Keratinocyte (primary cell): ENCODE measurements at regions not wholly inside any gene's neighbourhood (a gene's known extent, or its start where the extent isn't known, plus 50 kb on each side); places are given as distances from the start of the nearest gene placed in this dataset.
A peak's percentile ranks its signal among the peaks of the same experiment; 100 is the strongest.

ENCODE experiments used
- DNase-seq: peaks from one replicate; pipeline ENCODE4 v3.0.0-alpha.2; 2011; ENCODE audit warnings: low read depth, missing footprints, low spot score
- FAIRE-seq: peaks from 2 replicates; lab custom pipeline; 2011; peaks lifted over from hg19 to GRCh38; lab: Jason Lieb, UNC
- H2AFZ ChIP-seq: 2 replicates; pipeline ENCODE4 v1.6.0; 2012; ENCODE audit warnings: low read length, control low read depth, inconsistent platforms; ENCODE audit not compliant: control insufficient read depth
- H3K27ac ChIP-seq: 2 replicates; pipeline ENCODE4 v1.5.1; 2011; ENCODE audit warnings: low read length; ENCODE audit not compliant: control insufficient read depth, insufficient read depth
- H3K27me3 ChIP-seq: 3 replicates; pipeline ENCODE4 v1.6.0; 2011; ENCODE audit warnings: low read length; ENCODE audit not compliant: control insufficient read depth, insufficient read depth; ENCODE audit errors: extremely low read depth
- H3K36me3 ChIP-seq, 2 experiments: 2 replicates in 1 of 2; 3 replicates in 1 of 2; pipeline ENCODE4 v1.5.1; 2011; ENCODE audit warnings: low read length in 2 of 2, mild to moderate bottlenecking in 1 of 2; ENCODE audit not compliant: control insufficient read depth in 2 of 2, insufficient read depth in 2 of 2; ENCODE audit errors: extremely low read depth in 1 of 2
- H3K4me1 ChIP-seq: 3 replicates; pipeline ENCODE4 v1.5.1; 2011; ENCODE audit warnings: low read length; ENCODE audit not compliant: control insufficient read depth, insufficient read depth; ENCODE audit errors: extremely low read depth
- H3K4me2 ChIP-seq: 3 replicates; pipeline ENCODE4 v1.6.0; 2011; ENCODE audit warnings: low read depth, low read length; ENCODE audit not compliant: control insufficient read depth, insufficient read depth; ENCODE audit errors: extremely low read depth
- H3K4me3 ChIP-seq, 3 experiments: fragments of 200-600 bp in 1 of 3; sonication (generic) in 1 of 3; 2 replicates in 2 of 3; 3 replicates in 1 of 3; pipeline ENCODE4 v1.5.1; 2011 to 2016; ENCODE audit warnings: low read length in 3 of 3, mild to moderate bottlenecking in 3 of 3, control low read depth in 2 of 3, inconsistent platforms in 1 of 3, low read depth in 1 of 3, mixed read lengths in 1 of 3, mixed run types in 1 of 3, moderate library complexity in 1 of 3; ENCODE audit not compliant: control insufficient read depth in 2 of 3, insufficient read depth in 2 of 3; ENCODE audit errors: extremely low read depth in 1 of 3
- H3K79me2 ChIP-seq: 2 replicates; pipeline ENCODE4 v1.6.0; 2012; ENCODE audit warnings: low read length; ENCODE audit not compliant: control insufficient read depth, insufficient read depth
- H3K9ac ChIP-seq: 3 replicates; pipeline ENCODE4 v1.6.0; 2011; ENCODE audit warnings: low read length; ENCODE audit not compliant: control insufficient read depth, insufficient read depth; ENCODE audit errors: extremely low read depth
- H3K9me1 ChIP-seq: 3 replicates; pipeline ENCODE4 v1.6.0; 2011; ENCODE audit warnings: low read length; ENCODE audit not compliant: control insufficient read depth, insufficient read depth; ENCODE audit errors: extremely low read depth
- H3K9me3 ChIP-seq: 2 replicates; pipeline ENCODE4 v1.5.1; 2012; ENCODE audit warnings: low read depth, low read length; ENCODE audit not compliant: control insufficient read depth
- H4K20me1 ChIP-seq: 3 replicates; pipeline ENCODE4 v1.6.0; 2011; ENCODE audit warnings: low read length; ENCODE audit not compliant: control insufficient read depth, insufficient read depth; ENCODE audit errors: extremely low read depth
- CTCF ChIP-seq, 3 experiments: IDR thresholded peaks in 1 of 3; conservative IDR thresholded peaks in 1 of 3; optimal IDR thresholded peaks in 1 of 3; 2 replicates in 2 of 3; 3 replicates in 1 of 3; pipeline versions ENCODE3 to v1.5.1; 2011; ENCODE audit warnings: low read length in 3 of 3, mild to moderate bottlenecking in 3 of 3, moderate library complexity in 2 of 3, control low read depth in 1 of 3, inconsistent platforms in 1 of 3; ENCODE audit not compliant: insufficient read depth in 2 of 3; ENCODE audit errors: extremely low read depth in 1 of 3
- EZH2 ChIP-seq: IDR thresholded peaks from one replicate; pipeline ENCODE4 v1.6.1; 2012; ENCODE audit warnings: inconsistent platforms, mild to moderate bottlenecking, low read length, moderate library complexity
- dilution Hi-C: fragments of 300-500 bp; cut with MboI; formaldehyde crosslinking; loops from one replicate; pipeline ENCODE4 v1.7.0; 2020; ENCODE audit warnings: low sequenced_read_pairs; ENCODE audit not compliant: extremely low pct_ligation_motif_present

DNA sequence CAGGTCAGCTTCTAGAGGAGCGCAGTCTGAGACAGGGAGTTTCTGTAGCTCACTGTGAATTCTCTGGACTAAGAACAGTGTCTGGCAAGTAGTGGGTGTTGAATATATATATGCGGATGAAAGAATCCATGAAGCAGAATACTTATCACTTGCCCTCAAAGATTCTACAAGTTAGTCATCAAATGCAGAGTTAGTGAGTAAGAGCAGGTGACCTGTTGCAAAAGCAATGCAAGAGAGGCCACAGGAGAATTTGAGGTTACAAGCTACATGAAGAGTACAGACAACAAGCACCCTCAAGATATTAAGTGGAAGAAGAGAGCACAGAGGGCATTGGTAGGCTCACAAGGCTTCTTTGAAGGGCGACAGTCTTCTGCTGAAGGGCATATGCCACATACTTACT lies 103.4 kb upstream of the BTBD3 start:
- Histone ChIP-seq H3K4me1 (peaks cover 23% of the 10 kb centered on the region), H3K27ac (no peak overlapping the region), H3K4me2 (no peak overlapping the region), H3K36me3 (no peaks in the 10 kb centered on the region), H3K79me2 (no peaks in the 10 kb centered on the region), H2AFZ (no peak overlapping the region), H3K9me3 (no peaks in the 10 kb centered on the region), H3K27me3 (no peaks in the 10 kb centered on the region), H3K9me1 (no peaks in the 10 kb centered on the region), H3K4me3 (no peak overlapping the region), H4K20me1 (no peaks in the 10 kb centered on the region), H3K9ac (no peak overlapping the region)
- FAIRE-seq (peak; percentile 79), DNase-seq (peak; percentile 55)
- dilution Hi-C loops, result no loop called here
- TF ChIP-seq CTCF (optimal IDR thresholded peaks at IDR 0.05 in 1 of 3, IDR thresholded peaks at IDR 0.05 in 1 of 3, conservative IDR thresholded peaks at IDR 0.05 in 1 of 3; ENCODE audit: extremely low read depth in 1 of 3, insufficient read depth in 2 of 3, low read length in 3 of 3) (no peak), EZH2 (no peak)

DNA sequence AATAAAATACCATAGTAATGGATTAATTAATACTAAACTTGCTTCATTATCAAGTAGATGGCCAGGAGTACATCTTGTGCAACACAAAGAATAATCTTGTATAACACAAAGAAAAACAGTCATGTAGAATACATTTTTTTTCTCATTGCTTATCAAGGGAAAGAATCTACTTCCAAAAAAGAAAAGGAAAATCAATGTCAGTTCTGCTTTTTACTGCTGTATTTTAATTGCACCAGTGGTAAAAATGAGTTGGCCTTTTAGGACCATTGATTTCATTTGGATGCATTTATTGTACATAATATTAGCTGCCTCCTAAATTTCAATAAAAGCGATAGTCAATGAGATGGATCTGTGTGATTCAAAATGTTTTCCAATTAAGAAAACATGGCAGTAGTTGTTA lies 96.9 kb upstream of the BTBD3 start:
- H3K4me1 ChIP-seq, result no peaks in the 10 kb centered on the region
- no peaks in the 10 kb centered on the region for H3K9me1 ChIP-seq
- H3K27ac ChIP-seq, result no peak overlapping the region
- H3K4me2 ChIP-seq, result no peak overlapping the region
- H3K9me3 ChIP-seq, result no peaks in the 10 kb centered on the region
- dilution Hi-C loops, result no loop called here
- H3K4me3 ChIP-seq, result no peak overlapping the region
- H4K20me1 ChIP-seq, result no peaks in the 10 kb centered on the region
- no peaks in the 10 kb centered on the region for H3K36me3 ChIP-seq
- H3K9ac ChIP-seq, result no peak overlapping the region
- no peak for DNase-seq
- H3K79me2 ChIP-seq, result no peaks in the 10 kb centered on the region
- H2AFZ ChIP-seq, result no peak overlapping the region
- H3K27me3 ChIP-seq, result no peaks in the 10 kb centered on the region
- TF ChIP-seq EZH2 (no peak), CTCF (optimal IDR thresholded peaks at IDR 0.05 in 1 of 3, IDR thresholded peaks at IDR 0.05 in 1 of 3, conservative IDR thresholded peaks at IDR 0.05 in 1 of 3; ENCODE audit: extremely low read depth in 1 of 3, insufficient read depth in 2 of 3, low read length in 3 of 3) (no peak)
- FAIRE-seq, result no peak
